ENCODE measurements at regions not wholly inside any gene's neighbourhood (a gene's known extent, or its start where the extent isn't known, plus 50 kb on each side); places are given as distances from the start of the nearest gene placed in this dataset.

GRCh38 chr7:51467384-51468017 is 150.9 kb upstream of the COBL start:
- ChIA-PET CTCF (no interaction called here), POLR2A (no interaction called here)
- intact Hi-C loops (cut with micrococcal nuclease; ENCODE audit: unreplicated experiment) = no loop called here
- no peaks in the 10 kb centered on the region for H3K9me3 Mint-ChIP-seq (ENCODE audit: unreplicated experiment)
- Histone ChIP-seq H3K4me3 (ENCODE audit: low read depth, low read length) (no peak overlapping the region), H3K9me3 (no peaks in the 10 kb centered on the region), H3K36me3 (ENCODE audit: control insufficient read depth, insufficient read depth, low read length) (no peaks in the 10 kb centered on the region), H3K4me1 (no peaks in the 10 kb centered on the region), H3K27me3 (replicated peaks; ENCODE audit: control insufficient read depth, insufficient read depth, low read length) (no peaks in the 10 kb centered on the region)
- no peak overlapping the region for H3K27ac Mint-ChIP-seq (ENCODE audit: unreplicated experiment)
- H3K4me3 Mint-ChIP-seq (ENCODE audit: unreplicated experiment) = no peak overlapping the region
- DNase-seq = no peak
- no peaks in the 10 kb centered on the region for H3K36me3 Mint-ChIP-seq (ENCODE audit: insufficient read depth, unreplicated experiment)
- no TSS peak for BruUV-seq (replicated peaks)
- H3K4me1 Mint-ChIP-seq (ENCODE audit: low read depth, unreplicated experiment) = no peaks in the 10 kb centered on the region
- H3K27me3 Mint-ChIP-seq (ENCODE audit: insufficient read depth, unreplicated experiment) = peaks cover 4% of the 10 kb centered on the region
- no peak for TF ChIP-seq CTCF (IDR thresholded peaks at IDR 0.05; ENCODE audit: insufficient read depth in 1 of 2, low read depth in 1 of 2, low read length in 1 of 2, severe bottlenecking in 1 of 2, unreplicated experiment in 1 of 2)

GRCh38 chr7:51459809-51460208 is 143.2 kb upstream of the COBL start:
- BruUV-seq (replicated peaks) = no TSS peak
- Mint-ChIP-seq H3K9me3 (ENCODE audit: unreplicated experiment) (no peaks in the 10 kb centered on the region), H3K27me3 (ENCODE audit: insufficient read depth, unreplicated experiment) (peaks cover 4% of the 10 kb centered on the region), H3K4me1 (ENCODE audit: low read depth, unreplicated experiment) (peaks cover 20% of the 10 kb centered on the region), H3K27ac (ENCODE audit: unreplicated experiment) (no peak overlapping the region), H3K4me3 (ENCODE audit: unreplicated experiment) (no peak overlapping the region), H3K36me3 (ENCODE audit: insufficient read depth, unreplicated experiment) (no peaks in the 10 kb centered on the region)
- H3K4me3 ChIP-seq (ENCODE audit: low read depth, low read length) = no peak overlapping the region
- H3K4me1 ChIP-seq = no peaks in the 10 kb centered on the region
- intact Hi-C loops (cut with micrococcal nuclease; ENCODE audit: unreplicated experiment) = loop anchor here (10.0 kb wide), 1 partner anchor 185 kb away; no protein-coding TSS in a partner anchor
- H3K9me3 ChIP-seq = no peaks in the 10 kb centered on the region
- no peaks in the 10 kb centered on the region for H3K36me3 ChIP-seq (ENCODE audit: control insufficient read depth, insufficient read depth, low read length)
- ChIA-PET POLR2A (no interaction called here), CTCF (no interaction called here)
- no peak for DNase-seq
- H3K27me3 ChIP-seq (replicated peaks; ENCODE audit: control insufficient read depth, insufficient read depth, low read length) = no peaks in the 10 kb centered on the region
- peak in 1 of 2 experiments; percentile 14 for TF ChIP-seq CTCF (IDR thresholded peaks at IDR 0.05; ENCODE audit: insufficient read depth in 1 of 2, low read depth in 1 of 2, low read length in 1 of 2, severe bottlenecking in 1 of 2, unreplicated experiment in 1 of 2)

DNA sequence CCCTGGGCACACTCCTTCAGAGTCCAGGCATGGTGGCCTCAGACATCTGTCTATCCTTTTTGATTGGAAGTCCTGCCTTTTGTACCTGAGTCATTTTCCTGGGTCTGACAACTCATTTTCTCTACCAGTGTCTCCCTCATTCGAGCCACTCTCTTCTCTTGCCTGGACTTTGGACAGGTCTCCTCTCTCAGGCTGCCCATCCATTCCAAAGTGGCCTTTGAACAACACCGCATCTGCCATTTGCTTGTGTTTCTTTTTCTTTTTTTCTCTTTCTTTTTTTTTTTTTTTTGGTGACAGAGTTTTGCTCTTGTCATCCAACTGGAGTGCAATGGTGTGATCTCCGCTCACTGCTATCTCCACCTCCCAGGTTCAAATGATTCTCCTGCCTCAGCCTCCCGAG is 142.1 kb upstream of the COBL start:
- H3K27me3 Mint-ChIP-seq (ENCODE audit: insufficient read depth, unreplicated experiment) = peaks cover 4% of the 10 kb centered on the region
- intact Hi-C loops (cut with micrococcal nuclease; ENCODE audit: unreplicated experiment) = loop anchor here (10.0 kb wide), 1 partner anchor 186 kb away; no protein-coding TSS in a partner anchor
- no peaks in the 10 kb centered on the region for H3K9me3 ChIP-seq
- no peak overlapping the region for H3K4me3 ChIP-seq (ENCODE audit: low read depth, low read length)
- ChIA-PET POLR2A (no interaction called here), CTCF (no interaction called here)
- H3K27me3 ChIP-seq (replicated peaks; ENCODE audit: control insufficient read depth, insufficient read depth, low read length) = no peaks in the 10 kb centered on the region
- no peak for DNase-seq
- no peak overlapping the region for H3K27ac Mint-ChIP-seq (ENCODE audit: unreplicated experiment)
- H3K36me3 ChIP-seq (ENCODE audit: control insufficient read depth, insufficient read depth, low read length) = no peaks in the 10 kb centered on the region
- no peaks in the 10 kb centered on the region for H3K9me3 Mint-ChIP-seq (ENCODE audit: unreplicated experiment)
- TF ChIP-seq CTCF (IDR thresholded peaks at IDR 0.05; ENCODE audit: insufficient read depth in 1 of 2, low read depth in 1 of 2, low read length in 1 of 2, severe bottlenecking in 1 of 2, unreplicated experiment in 1 of 2) = no peak
- BruUV-seq (replicated peaks) = no TSS peak
- H3K4me1 Mint-ChIP-seq (ENCODE audit: low read depth, unreplicated experiment) = peaks cover 20% of the 10 kb centered on the region
- H3K36me3 Mint-ChIP-seq (ENCODE audit: insufficient read depth, unreplicated experiment) = no peaks in the 10 kb centered on the region
- H3K4me3 Mint-ChIP-seq (ENCODE audit: unreplicated experiment) = no peak overlapping the region
- H3K4me1 ChIP-seq = no peaks in the 10 kb centered on the region

Data from Caco-2 (cell line).